Large intestine (tissue), 3 donors: ENCODE measurements at regions not wholly inside any gene's neighbourhood (a gene's known extent, or its start where the extent isn't known, plus 50 kb on each side); places are given as distances from the start of the nearest gene placed in this dataset.
A peak's percentile ranks its signal among the peaks of the same experiment; 100 is the strongest.

ENCODE experiments used
- DNase-seq, 2 donors: peaks; one replicate each; pipeline versions ENCODE4 v3.0.0 to v3.0.0-alpha.2; 2013
- H3K27ac ChIP-seq: one replicate; pipeline ENCODE4 v1.5.1; 2013; ENCODE audit warnings: low read length
- H3K27me3 ChIP-seq: 2 replicates; pipeline ENCODE4 v1.6.1; 2013; ENCODE audit warnings: low read length; ENCODE audit not compliant: control insufficient read depth, insufficient read depth
- H3K36me3 ChIP-seq: 2 replicates; pipeline ENCODE4 v1.6.1; 2013; ENCODE audit warnings: low read length; ENCODE audit not compliant: control insufficient read depth, insufficient read depth
- H3K4me1 ChIP-seq: one replicate; pipeline ENCODE4 v1.6.1; 2013; ENCODE audit warnings: low read length; ENCODE audit not compliant: control insufficient read depth, insufficient read depth
- H3K4me3 ChIP-seq: one replicate; pipeline ENCODE4 v1.5.1; 2013; ENCODE audit warnings: low read length
- H3K9me3 ChIP-seq: one replicate; pipeline ENCODE4 v1.6.1; 2013; ENCODE audit warnings: mild to moderate bottlenecking, low read depth, low read length, moderate library complexity; ENCODE audit not compliant: control insufficient read depth
- WGBS: methylation state at CpG from one replicate; pipeline ENCODE4 v1.1.5; 2013; ENCODE audit warnings: low lambda C conversion rate; ENCODE audit not compliant: insufficient coverage; 5-methylcytosine and 5-hydroxymethylcytosine counted together

DNA sequence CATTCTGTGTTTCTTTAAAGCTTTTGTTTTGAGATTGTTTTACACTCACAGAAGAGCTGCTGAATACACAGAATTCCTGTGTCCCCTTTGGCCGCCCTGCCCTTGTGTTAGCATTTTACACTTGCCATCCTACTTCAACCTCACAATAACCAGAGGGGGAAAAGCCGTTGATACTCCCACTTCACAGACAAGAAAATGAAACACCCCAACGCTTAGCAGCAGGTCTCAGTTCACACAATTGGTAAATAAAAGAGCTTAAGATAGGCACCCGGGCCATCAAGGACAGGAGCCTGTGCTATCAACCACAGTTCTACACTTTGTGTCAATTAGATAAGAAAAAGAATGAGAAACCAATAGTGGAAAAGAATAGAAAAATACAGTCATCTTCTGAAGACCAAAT, 178.0 kb downstream of the SYK start:
- no CpG with 5 or more reads among the region's 4 CpGs for WGBS
- Histone ChIP-seq H3K4me1 (no peaks in the 10 kb centered on the region), H3K27me3 (no peaks in the 10 kb centered on the region)

GRCh38 chr9:90981726-90982125, 180.1 kb downstream of the SYK start:
- Histone ChIP-seq H3K9me3 (no peaks in the 10 kb centered on the region), H3K27ac (no peak overlapping the region), H3K4me3 (no peak overlapping the region), H3K27me3 (no peaks in the 10 kb centered on the region), H3K4me1 (no peaks in the 10 kb centered on the region), H3K36me3 (no peaks in the 10 kb centered on the region)
- no peak for DNase-seq
- WGBS = 100% methylated on average over 2 of the region's 3 CpGs

More for the DNA sequence above, 178.0 kb downstream of the SYK start:
- H3K27ac ChIP-seq = no peak overlapping the region
- DNase-seq = no peak
- no peak overlapping the region for H3K4me3 ChIP-seq
- H3K9me3 ChIP-seq = no peaks in the 10 kb centered on the region
- no peaks in the 10 kb centered on the region for H3K36me3 ChIP-seq

DNA sequence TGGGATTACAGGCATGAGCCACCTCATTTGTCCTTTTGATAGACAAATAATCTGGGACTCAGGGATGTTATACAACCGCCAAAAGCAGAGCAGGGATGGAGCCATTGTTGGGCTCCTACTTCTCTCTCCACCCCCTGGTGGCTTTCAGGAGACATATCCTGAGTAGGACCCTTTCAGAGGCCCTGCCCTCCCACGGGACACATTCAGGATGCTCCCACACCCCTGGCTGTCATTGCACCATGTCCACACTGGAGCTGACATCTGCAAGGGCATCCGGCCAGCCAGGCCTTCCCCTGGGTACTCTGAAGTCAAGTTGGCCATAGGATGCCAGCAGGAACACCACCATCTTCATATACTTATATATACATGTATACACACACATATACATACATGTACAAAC, 181.8 kb downstream of the SYK start:
- Histone ChIP-seq H3K4me1 (no peaks in the 10 kb centered on the region), H3K9me3 (no peaks in the 10 kb centered on the region), H3K27me3 (no peaks in the 10 kb centered on the region), H3K27ac (no peak overlapping the region), H3K36me3 (no peaks in the 10 kb centered on the region), H3K4me3 (no peak overlapping the region)
- no peak for DNase-seq
- no CpG with 5 or more reads among the region's 3 CpGs for WGBS

DNA sequence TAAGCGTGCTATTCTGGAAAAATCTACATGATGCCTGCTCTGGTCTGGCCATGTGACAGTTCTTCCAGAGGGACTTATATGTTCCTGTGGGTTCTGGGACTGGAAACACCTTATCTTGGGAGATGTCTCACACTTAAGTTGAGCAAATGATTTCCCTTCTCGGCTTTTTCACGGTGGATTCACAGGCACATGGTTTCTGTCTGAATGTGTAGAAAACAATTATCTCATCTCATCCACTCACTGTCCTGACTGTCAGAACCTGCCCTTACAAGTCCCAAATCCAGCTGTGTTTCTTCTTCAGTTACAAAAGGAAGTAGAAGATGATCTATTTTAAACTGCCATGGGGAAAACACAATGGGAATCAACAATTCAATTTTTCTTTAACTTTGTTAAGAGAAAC, 184.0 kb downstream of the SYK start:
- Histone ChIP-seq H3K36me3 (no peaks in the 10 kb centered on the region), H3K27ac (no peak overlapping the region), H3K4me3 (no peak overlapping the region), H3K27me3 (no peaks in the 10 kb centered on the region), H3K4me1 (no peaks in the 10 kb centered on the region), H3K9me3 (no peaks in the 10 kb centered on the region)
- no CpG with 5 or more reads among the region's 3 CpGs for WGBS
- no peak for DNase-seq

GRCh38 chr9:90986161-90986560, 184.5 kb downstream of the SYK start:
- Histone ChIP-seq H3K36me3 (no peaks in the 10 kb centered on the region), H3K9me3 (no peaks in the 10 kb centered on the region), H3K4me1 (no peaks in the 10 kb centered on the region), H3K4me3 (no peak overlapping the region), H3K27me3 (no peaks in the 10 kb centered on the region), H3K27ac (no peak overlapping the region)
- 100% methylated on average over 1 of the region's 3 CpGs for WGBS
- DNase-seq = no peak

- WGBS = 47% methylated on average over 2 of the region's 2 CpGs
- H3K27me3 ChIP-seq = no peaks in the 10 kb centered on the region
- H3K36me3 ChIP-seq = no peaks in the 10 kb centered on the region
- H3K9me3 ChIP-seq = no peaks in the 10 kb centered on the region
- H3K4me1 ChIP-seq = no peaks in the 10 kb centered on the region
- H3K27ac ChIP-seq = no peak overlapping the region
- no peak overlapping the region for H3K4me3 ChIP-seq
- no peak for DNase-seq
Measured at GRCh38 chr9:90987566-90987965, 185.9 kb downstream of the SYK start.

- WGBS = no CpG with 5 or more reads among the region's 1 CpG
- Histone ChIP-seq H3K27ac (no peak overlapping the region), H3K4me3 (no peak overlapping the region), H3K36me3 (no peaks in the 10 kb centered on the region), H3K27me3 (no peaks in the 10 kb centered on the region), H3K9me3 (no peaks in the 10 kb centered on the region), H3K4me1 (no peaks in the 10 kb centered on the region)
- no peak for DNase-seq
Measured at GRCh38 chr9:90988318-90988717, 186.7 kb downstream of the SYK start.

DNA sequence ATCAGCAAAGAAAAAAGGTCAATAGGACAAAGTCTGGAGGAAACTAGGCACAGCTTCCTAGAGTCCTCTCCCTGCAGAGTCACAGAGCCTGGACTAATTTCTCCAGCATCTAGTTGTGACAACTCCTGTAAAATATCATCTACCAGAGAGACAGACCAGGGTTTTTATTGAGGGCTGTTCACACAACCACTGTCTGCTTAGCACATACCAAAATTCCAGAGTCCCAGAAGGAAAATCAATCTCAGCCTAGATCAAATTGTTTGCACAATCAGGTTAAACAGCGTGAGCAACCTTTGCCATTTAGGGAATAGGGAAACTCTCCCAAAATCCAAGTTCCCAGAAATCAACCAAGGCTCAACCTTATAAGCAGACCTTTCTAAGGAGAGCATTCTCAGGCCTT, 190.3 kb downstream of the SYK start:
- H3K9me3 ChIP-seq = no peaks in the 10 kb centered on the region
- no peak overlapping the region for H3K4me3 ChIP-seq
- no peaks in the 10 kb centered on the region for H3K4me1 ChIP-seq
- no peak overlapping the region for H3K27ac ChIP-seq
- peak in 1 of 2 donors; percentile 37 for DNase-seq
- H3K36me3 ChIP-seq = no peaks in the 10 kb centered on the region
- WGBS = no CpG with 5 or more reads among the region's 1 CpG
- no peaks in the 10 kb centered on the region for H3K27me3 ChIP-seq

DNA sequence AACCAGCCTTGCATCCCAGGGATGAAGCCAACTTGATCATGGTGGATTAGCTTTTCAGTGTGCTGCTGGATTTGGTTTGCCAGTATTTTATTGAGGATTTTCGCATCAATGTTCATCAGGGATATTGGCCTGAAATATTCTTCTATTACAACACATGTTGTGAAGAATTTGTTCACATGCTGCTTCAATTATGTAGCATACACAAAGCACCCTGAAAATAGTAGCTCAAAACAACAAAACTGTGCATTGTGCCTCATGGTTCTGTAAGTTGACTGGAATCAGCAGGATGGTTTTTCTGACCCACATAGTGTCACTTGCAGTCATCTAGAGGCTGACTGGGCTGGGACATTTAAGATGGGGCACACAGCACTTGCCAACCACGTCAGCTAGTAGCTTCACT, 193.9 kb downstream of the SYK start:
- no peak for DNase-seq
- Histone ChIP-seq H3K27ac (no peak overlapping the region), H3K9me3 (no peaks in the 10 kb centered on the region), H3K4me3 (no peak overlapping the region), H3K36me3 (no peaks in the 10 kb centered on the region), H3K27me3 (no peaks in the 10 kb centered on the region), H3K4me1 (no peaks in the 10 kb centered on the region)
- no CpG with 5 or more reads among the region's 2 CpGs for WGBS

- Histone ChIP-seq H3K27ac (no peak overlapping the region), H3K36me3 (no peaks in the 10 kb centered on the region), H3K4me1 (no peaks in the 10 kb centered on the region), H3K9me3 (no peaks in the 10 kb centered on the region), H3K4me3 (no peak overlapping the region), H3K27me3 (no peaks in the 10 kb centered on the region)
- no peak for DNase-seq
- WGBS = 92% methylated on average over 2 of the region's 6 CpGs
Measured at GRCh38 chr9:90996154-90997065, 194.8 kb downstream of the SYK start.

DNA sequence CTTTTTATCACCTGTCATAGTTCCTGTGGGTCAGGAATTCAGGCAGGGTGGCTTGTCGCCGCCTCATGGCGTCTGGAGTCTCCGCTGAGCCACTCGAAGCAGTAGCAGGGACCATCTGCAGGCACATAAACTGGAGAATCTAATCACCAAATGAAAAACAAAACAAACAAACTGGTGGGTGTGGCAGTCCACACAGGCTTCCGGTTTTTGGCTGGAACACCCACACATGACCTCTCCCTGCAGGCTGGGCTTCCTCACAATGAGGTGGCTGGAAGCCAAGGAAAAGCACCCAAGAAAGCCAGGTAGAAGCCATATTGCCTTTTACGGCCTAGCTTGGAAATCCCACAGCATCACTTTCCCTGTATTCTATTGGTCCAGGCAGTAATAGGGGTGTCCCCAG, 197.0 kb downstream of the SYK start:
- Histone ChIP-seq H3K4me1 (no peaks in the 10 kb centered on the region), H3K27ac (no peak overlapping the region), H3K27me3 (no peaks in the 10 kb centered on the region), H3K36me3 (no peaks in the 10 kb centered on the region), H3K9me3 (no peaks in the 10 kb centered on the region), H3K4me3 (no peak overlapping the region)
- DNase-seq = no peak
- WGBS = no CpG with 5 or more reads among the region's 7 CpGs
